GM23338 (cell line): ENCODE measurements at regions not wholly inside any gene's neighbourhood (a gene's known extent, or its start where the extent isn't known, plus 50 kb on each side); places are given as distances from the start of the nearest gene placed in this dataset.

Experiments used
- ATAC-seq: fragments of 200-7000 bp; cut with Tn5 transposase; 3 replicates; pipeline ENCODE4 v1.9.1; 2020
- DNase-seq: peaks from one replicate; pipeline ENCODE4 v3.0.0-alpha.2; 2015; ENCODE audit warnings: low spot score
- H2AFZ ChIP-seq: fragments of 200-600 bp; sonication (generic); 2 replicates; pipeline ENCODE4 v1.8.0; 2016; ENCODE audit warnings: antibody characterized with exemption, mild to moderate bottlenecking, moderate library complexity
- H3F3A ChIP-seq: fragments of 200-600 bp; sonication (generic); replicated peaks from 2 replicates; pipeline ENCODE4 v1.8.0; 2017; ENCODE audit warnings: antibody characterized with exemption, mixed run types, low read depth
- H3K27ac ChIP-seq: fragments of 200-600 bp; sonication (generic); 2 replicates; pipeline ENCODE4 v1.6.1; 2016; ENCODE audit warnings: low read depth
- H3K27me3 ChIP-seq: fragments of 200-600 bp; sonication (generic); 2 replicates; pipeline ENCODE4 v1.8.0; 2016; ENCODE audit warnings: mild to moderate bottlenecking, mixed run types, moderate library complexity; ENCODE audit not compliant: insufficient read depth
- H3K36me3 ChIP-seq: fragments of 200-600 bp; sonication (generic); 2 replicates; pipeline ENCODE4 v1.8.0; 2016; ENCODE audit warnings: mild to moderate bottlenecking; ENCODE audit not compliant: insufficient read depth
- H3K4me1 ChIP-seq: fragments of 200-600 bp; sonication (generic); 2 replicates; pipeline ENCODE4 v1.8.0; 2016; ENCODE audit warnings: mild to moderate bottlenecking, moderate library complexity; ENCODE audit not compliant: insufficient read depth
- H3K4me2 ChIP-seq: fragments of 200-600 bp; sonication (generic); 2 replicates; pipeline ENCODE4 v1.7.1; 2017; ENCODE audit warnings: mixed run types
- H3K4me3 ChIP-seq: fragments of 200-600 bp; sonication (generic); 2 replicates; pipeline ENCODE4 v1.6.1; 2016; ENCODE audit warnings: mixed run types
- H3K79me2 ChIP-seq: fragments of 200-600 bp; sonication (generic); replicated peaks from 2 replicates; pipeline ENCODE4 v1.8.0; 2017; ENCODE audit warnings: mild to moderate bottlenecking; ENCODE audit not compliant: insufficient read depth
- H3K9me2 ChIP-seq: fragments of 200-600 bp; sonication (generic); 2 replicates; pipeline ENCODE4 v1.8.0; 2017; ENCODE audit not compliant: insufficient read depth
- H4K20me1 ChIP-seq: fragments of 200-600 bp; sonication (generic); replicated peaks from 2 replicates; pipeline ENCODE4 v1.8.0; 2017; ENCODE audit warnings: mild to moderate bottlenecking; ENCODE audit not compliant: insufficient read depth
- H3K27ac Mint-ChIP-seq: 2 replicates; pipeline ENCODE4 v1.8.0; 2020; ENCODE audit warnings: inconsistent platforms, mild to moderate bottlenecking, moderate library complexity, mixed read lengths
- H3K27me3 Mint-ChIP-seq: 3 replicates; pipeline ENCODE4 v1.8.0; 2022; ENCODE audit warnings: low read depth, mild to moderate bottlenecking, moderate library complexity, mixed read lengths, inconsistent platforms; ENCODE audit not compliant: insufficient read depth, poor library complexity
- H3K36me3 Mint-ChIP-seq: 3 replicates; pipeline ENCODE4 v1.8.0; 2021; ENCODE audit warnings: low read depth, mild to moderate bottlenecking, inconsistent platforms, moderate library complexity, mixed read lengths
- H3K4me1 Mint-ChIP-seq: 3 replicates; pipeline ENCODE4 v1.8.0; 2020; ENCODE audit warnings: mild to moderate bottlenecking, inconsistent platforms, mixed read lengths
- H3K4me3 Mint-ChIP-seq: 3 replicates; pipeline ENCODE4 v1.8.0; 2021; ENCODE audit warnings: moderate library complexity, mild to moderate bottlenecking, inconsistent platforms, mixed read lengths
- H3K9me3 Mint-ChIP-seq: 3 replicates; pipeline ENCODE4 v1.8.0; 2020; ENCODE audit warnings: moderate library complexity, mild to moderate bottlenecking, inconsistent platforms, mixed read lengths
- CTCF ChIP-seq, 2 experiments: fragments of 200-600 bp in 1 of 2; sonication (generic) in 1 of 2; conservative IDR thresholded peaks; 2 replicates each; pipeline versions ENCODE4 v1.5.1 to v1.6.1; 2016 to 2017; ENCODE audit warnings: antibody characterized with exemption in 2 of 2, low read depth in 2 of 2, mild to moderate bottlenecking in 2 of 2, moderate library complexity in 1 of 2
- ETS1 ChIP-seq: IDR thresholded peaks from 2 replicates; pipeline ENCODE4 v1.6.1; 2016; ENCODE audit warnings: antibody characterized with exemption
- EZH2 ChIP-seq: fragments of 200-600 bp; sonication (generic); IDR thresholded peaks from one replicate; pipeline ENCODE4 v1.8.0; 2017; ENCODE audit warnings: antibody characterized with exemption, mild to moderate bottlenecking, low read depth; ENCODE audit not compliant: unreplicated experiment
- EZH2phosphoT487 ChIP-seq: fragments of 200-600 bp; sonication (generic); IDR thresholded peaks from one replicate; pipeline ENCODE4 v1.8.1; 2018; ENCODE audit warnings: antibody characterized with exemption; ENCODE audit not compliant: unreplicated experiment
- JUNB ChIP-seq: IDR thresholded peaks from one replicate; pipeline ENCODE4 v1.6.1; 2016; ENCODE audit warnings: antibody characterized with exemption; ENCODE audit not compliant: unreplicated experiment
- NANOG ChIP-seq: IDR thresholded peaks from 2 replicates; pipeline ENCODE4 v1.6.1; 2016; ENCODE audit warnings: antibody characterized with exemption, borderline replicate concordance
- REST ChIP-seq: IDR thresholded peaks from one replicate; pipeline ENCODE4 v1.6.1; 2018; ENCODE audit warnings: antibody characterized with exemption; ENCODE audit not compliant: unreplicated experiment
- STAT1 ChIP-seq: IDR thresholded peaks from one replicate; pipeline ENCODE4 v1.6.1; 2016; ENCODE audit warnings: antibody characterized with exemption; ENCODE audit not compliant: unreplicated experiment
- ZNF114 ChIP-seq: fragments of 250-450 bp; sonication (Bioruptor Pico); IDR thresholded peaks from 2 replicates; pipeline ENCODE4 v1.5.0; 2020; ENCODE audit warnings: mild to moderate bottlenecking, moderate library complexity
- ZNF462 ChIP-seq: fragments of 250-450 bp; sonication (Bioruptor Pico); IDR thresholded peaks from 2 replicates; pipeline ENCODE4 v1.5.0; 2020; ENCODE audit warnings: mild to moderate bottlenecking, moderate library complexity

GRCh38 chr2:122000556-122001340 lies 245.3 kb downstream of the TSN start:
- peaks cover 2% of the 10 kb centered on the region for H3K27me3 Mint-ChIP-seq
- H3K27ac ChIP-seq, result no peak overlapping the region
- no peak overlapping the region for H3K4me3 ChIP-seq
- H3K4me3 Mint-ChIP-seq, result no peak overlapping the region
- no peaks in the 10 kb centered on the region for H3F3A ChIP-seq
- no peak overlapping the region for H3K4me2 ChIP-seq
- no peaks in the 10 kb centered on the region for H3K79me2 ChIP-seq
- H4K20me1 ChIP-seq, result no peaks in the 10 kb centered on the region
- no peak for DNase-seq
- no peak overlapping the region; the same call in 1 of the 2 replicates for H2AFZ ChIP-seq
- H3K4me1 ChIP-seq, result no peaks in the 10 kb centered on the region
- H3K27me3 ChIP-seq, result no peaks in the 10 kb centered on the region
- H3K27ac Mint-ChIP-seq, result no peak overlapping the region
- no peaks in the 10 kb centered on the region for H3K36me3 Mint-ChIP-seq
- ATAC-seq, result no peak
- TF ChIP-seq ZNF462 (CRISPR knock-in tag) (no peak), ETS1 (no peak), EZH2phosphoT487 (no peak), JUNB (no peak), ZNF114 (CRISPR knock-in tag) (no peak), STAT1 (no peak), CTCF (conservative IDR thresholded peaks at IDR 0.05; ENCODE audit: low read depth in 2 of 2) (no peak), EZH2 (no peak), REST (no peak), NANOG (no peak)
- H3K9me3 Mint-ChIP-seq, result no peaks in the 10 kb centered on the region; the same call in 2 of the 3 replicates
- no peaks in the 10 kb centered on the region for H3K9me2 ChIP-seq
- no peaks in the 10 kb centered on the region; the same call in 2 of the 3 replicates for H3K4me1 Mint-ChIP-seq
- H3K36me3 ChIP-seq, result no peaks in the 10 kb centered on the region
